ENCODE measurements at regions not wholly inside any gene's neighbourhood (a gene's known extent, or its start where the extent isn't known, plus 50 kb on each side); places are given as distances from the start of the nearest gene placed in this dataset.
"Not testable (repeated sequence)": the region's sequence is repeated elsewhere in the genome, so short reads cannot be mapped to it uniquely, and the experiment has no call there.

DNA sequence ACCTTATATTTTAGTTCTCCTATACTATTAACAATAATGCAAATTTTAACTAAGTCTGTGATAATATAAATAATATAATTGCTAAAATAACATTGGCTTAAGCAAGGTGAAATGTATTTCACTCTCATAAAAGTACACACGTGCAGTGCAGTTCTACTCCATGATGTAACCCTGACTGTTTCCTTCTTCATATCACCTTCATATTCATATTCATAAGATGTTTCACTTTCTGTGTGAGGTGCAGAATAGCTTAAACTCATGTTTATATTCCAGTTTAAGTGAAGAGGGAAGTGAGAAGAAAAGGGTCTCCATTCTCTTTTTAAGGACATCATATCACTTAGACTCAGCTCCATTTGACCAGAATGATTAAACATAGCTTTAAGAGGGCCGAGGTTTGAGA lies 1810.0 kb upstream of the PCDH10 start:
- H3K4me3 ChIP-seq (ENCODE audit: low read depth, low read length), result no peak overlapping the region
- TF ChIP-seq, protein P1, sequence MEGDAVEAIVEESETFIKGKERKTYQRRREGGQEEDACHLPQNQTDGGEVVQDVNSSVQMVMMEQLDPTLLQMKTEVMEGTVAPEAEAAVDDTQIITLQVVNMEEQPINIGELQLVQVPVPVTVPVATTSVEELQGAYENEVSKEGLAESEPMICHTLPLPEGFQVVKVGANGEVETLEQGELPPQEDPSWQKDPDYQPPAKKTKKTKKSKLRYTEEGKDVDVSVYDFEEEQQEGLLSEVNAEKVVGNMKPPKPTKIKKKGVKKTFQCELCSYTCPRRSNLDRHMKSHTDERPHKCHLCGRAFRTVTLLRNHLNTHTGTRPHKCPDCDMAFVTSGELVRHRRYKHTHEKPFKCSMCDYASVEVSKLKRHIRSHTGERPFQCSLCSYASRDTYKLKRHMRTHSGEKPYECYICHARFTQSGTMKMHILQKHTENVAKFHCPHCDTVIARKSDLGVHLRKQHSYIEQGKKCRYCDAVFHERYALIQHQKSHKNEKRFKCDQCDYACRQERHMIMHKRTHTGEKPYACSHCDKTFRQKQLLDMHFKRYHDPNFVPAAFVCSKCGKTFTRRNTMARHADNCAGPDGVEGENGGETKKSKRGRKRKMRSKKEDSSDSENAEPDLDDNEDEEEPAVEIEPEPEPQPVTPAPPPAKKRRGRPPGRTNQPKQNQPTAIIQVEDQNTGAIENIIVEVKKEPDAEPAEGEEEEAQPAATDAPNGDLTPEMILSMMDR (IDR thresholded peaks at IDR 0.05; ENCODE audit: insufficient read depth, low read length), result no peak

DNA sequence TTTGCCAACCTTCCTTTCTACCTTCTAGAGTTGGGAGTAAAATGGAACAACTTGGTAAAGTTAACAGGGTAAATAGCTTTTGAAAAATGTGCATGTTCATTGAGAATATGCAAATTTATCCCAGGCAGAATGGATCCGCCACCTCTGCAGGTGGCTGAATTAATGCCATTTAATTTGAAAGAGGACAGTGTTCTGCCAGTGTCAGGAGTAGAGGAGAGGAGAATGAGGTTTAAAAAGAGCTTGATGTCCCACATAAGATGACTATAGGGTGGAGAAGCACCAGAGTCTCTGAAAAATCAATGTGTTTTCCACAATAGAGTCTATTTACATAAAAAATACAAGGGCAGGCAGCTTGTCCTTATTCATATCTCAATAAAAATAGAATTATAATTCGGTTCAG lies 1804.3 kb upstream of the PCDH10 start:
- TF ChIP-seq, protein P1 (IDR thresholded peaks at IDR 0.05; ENCODE audit: insufficient read depth, low read length), result no peak
- no peak overlapping the region for H3K4me3 ChIP-seq (ENCODE audit: low read depth, low read length)
- DNase-seq (ENCODE audit: low read depth), result no peak

More for the DNA sequence above, 1810.0 kb upstream of the PCDH10 start:
- DNase-seq (ENCODE audit: low read depth), result no peak

DNA sequence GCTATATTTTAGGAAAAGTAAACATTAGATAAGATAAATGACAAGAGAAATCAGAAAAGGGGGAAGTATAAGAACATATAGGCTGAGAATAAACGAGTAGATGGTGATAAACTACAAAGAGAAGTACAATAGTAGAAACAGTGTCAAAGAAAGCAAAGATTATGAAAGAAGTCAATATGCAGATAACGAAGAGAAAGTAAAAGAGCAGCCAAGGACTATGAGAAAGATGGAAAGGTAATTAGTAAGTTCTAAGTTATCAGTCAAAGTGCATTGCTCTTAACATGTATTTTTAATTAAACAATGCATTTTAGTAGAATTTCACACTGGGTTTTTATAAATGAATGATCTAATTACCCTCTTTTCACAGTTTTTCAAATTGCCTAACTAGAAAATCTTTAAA lies 1801.3 kb upstream of the PCDH10 start:
- DNase-seq (ENCODE audit: low read depth), result no peak
- no peak overlapping the region for H3K4me3 ChIP-seq (ENCODE audit: low read depth, low read length)
- TF ChIP-seq, protein P1 (IDR thresholded peaks at IDR 0.05; ENCODE audit: insufficient read depth, low read length), result no peak

DNA sequence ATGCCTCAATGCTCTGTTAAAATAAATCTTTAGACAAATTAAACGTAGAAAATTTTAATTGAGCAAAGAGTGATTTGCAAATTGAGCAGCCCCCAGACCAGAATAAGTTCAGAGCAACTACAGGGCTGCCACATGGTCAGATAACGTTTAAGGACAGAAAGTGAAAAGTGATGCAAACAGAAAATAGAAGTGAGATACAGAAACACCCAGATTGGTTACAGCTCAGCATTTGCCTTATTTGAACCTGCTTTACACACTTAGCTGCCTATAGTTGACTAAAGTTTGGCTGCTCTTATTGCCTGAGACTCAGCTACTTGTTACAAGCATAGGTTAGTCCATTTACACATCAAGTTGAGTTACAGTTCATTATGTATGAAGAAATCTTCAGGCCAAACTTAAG lies 1800.8 kb upstream of the PCDH10 start:
- TF ChIP-seq, protein P1 (IDR thresholded peaks at IDR 0.05; ENCODE audit: insufficient read depth, low read length), result no peak
- no peak for DNase-seq (ENCODE audit: low read depth)

DNA sequence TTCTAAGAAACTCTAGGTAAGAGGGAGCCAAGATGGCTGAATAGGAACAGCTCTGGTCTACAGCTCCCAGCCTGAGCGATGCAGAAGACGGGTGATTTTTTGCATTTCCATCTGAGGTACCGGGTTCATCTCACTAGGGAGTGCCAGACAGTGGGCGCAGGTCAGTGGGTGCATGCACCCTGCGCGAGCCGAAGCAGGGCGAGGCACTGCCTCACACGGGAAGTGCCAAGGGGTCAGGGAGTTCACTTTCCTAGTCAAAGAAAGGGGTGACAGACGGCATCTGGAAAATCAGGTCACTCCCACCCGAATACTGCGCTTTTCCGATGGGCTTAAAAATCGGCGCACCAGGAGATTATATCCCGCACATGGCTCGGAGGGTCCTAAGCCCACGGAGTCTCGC lies 1796.7 kb upstream of the PCDH10 start:
- not testable (repeated sequence) for H3K4me3 ChIP-seq (ENCODE audit: low read depth, low read length); DNase-seq (ENCODE audit: low read depth)

More for the DNA sequence above, 1800.8 kb upstream of the PCDH10 start:
- H3K4me3 ChIP-seq (ENCODE audit: low read depth, low read length), result no peak overlapping the region

DNA sequence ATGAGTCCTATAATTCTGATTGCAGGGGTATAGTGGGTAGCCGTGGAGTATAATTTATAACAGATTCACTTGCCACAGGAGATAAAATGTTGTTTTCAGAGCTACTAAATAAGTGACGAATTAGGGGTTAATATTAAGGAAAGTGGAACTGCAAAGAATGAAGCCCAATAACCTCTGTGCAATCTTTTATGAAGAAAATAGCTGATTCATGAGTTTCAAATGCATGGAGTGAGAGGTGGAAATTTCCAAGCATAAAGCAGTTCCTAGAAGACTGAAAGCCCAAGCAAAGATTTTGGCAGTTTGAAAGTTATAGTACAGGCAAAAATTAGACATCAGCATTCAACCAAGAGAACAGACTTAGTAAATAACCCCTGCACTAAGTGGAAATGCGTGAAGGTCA lies 1782.4 kb upstream of the PCDH10 start:
- TF ChIP-seq, protein P1 (IDR thresholded peaks at IDR 0.05; ENCODE audit: insufficient read depth, low read length), result no peak
- H3K4me3 ChIP-seq (ENCODE audit: low read depth, low read length), result no peak overlapping the region
- no peak for DNase-seq (ENCODE audit: low read depth)

DNA sequence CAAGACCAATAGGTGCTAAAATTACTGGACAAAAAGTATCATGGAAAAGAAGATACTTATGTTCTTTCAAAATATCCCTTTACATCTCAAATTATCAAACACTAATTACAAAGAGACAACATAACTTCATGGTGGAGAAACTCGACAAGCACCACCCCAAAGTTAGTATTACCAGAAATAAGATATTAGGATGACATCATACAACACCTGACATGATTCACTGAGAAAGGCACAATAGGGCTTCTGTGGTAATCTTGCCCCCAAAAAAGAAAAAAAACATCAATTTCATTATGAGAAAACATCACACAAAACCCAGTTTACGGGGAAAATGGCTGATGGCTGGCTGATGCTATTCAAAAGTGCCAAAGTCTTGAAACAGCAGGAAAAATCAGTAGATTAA lies 1781.7 kb upstream of the PCDH10 start:
- DNase-seq (ENCODE audit: low read depth), result no peak
- TF ChIP-seq, protein P1 (IDR thresholded peaks at IDR 0.05; ENCODE audit: insufficient read depth, low read length), result no peak
- no peak overlapping the region for H3K4me3 ChIP-seq (ENCODE audit: low read depth, low read length)
